Inferior parietal cortex (tissue), 1 donor: ENCODE measurements at regions not wholly inside any gene's neighbourhood (a gene's known extent, or its start where the extent isn't known, plus 50 kb on each side); places are given as distances from the start of the nearest gene placed in this dataset.

Source experiments
- DNase-seq: peaks from one replicate; pipeline ENCODE4 v3.0.0-alpha.2; 2016; ENCODE audit errors: extremely low spot score

DNA sequence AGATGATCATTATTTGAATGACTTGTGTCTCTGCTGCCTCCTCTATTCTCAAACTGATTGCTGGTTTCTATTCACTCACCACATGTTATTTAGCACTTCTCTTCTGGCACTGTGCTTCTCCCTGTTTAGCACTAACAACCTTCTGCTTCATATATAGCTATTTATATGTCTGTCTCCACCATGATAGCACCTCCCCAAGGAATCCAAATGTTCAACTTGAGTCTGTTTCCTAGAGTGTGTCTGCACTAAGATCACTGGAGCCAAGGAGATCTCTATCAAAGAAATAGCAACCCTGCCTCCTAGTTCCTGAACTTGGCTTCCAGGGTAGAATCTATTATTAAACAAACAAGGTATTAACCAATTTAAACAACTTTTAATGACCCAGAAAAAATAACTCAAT is 104.5 kb downstream of the CYP26A1 start:
- DNase-seq = no peak

GRCh38 chr10:93180482-93180931 is 106.8 kb downstream of the CYP26A1 start:
- no peak for DNase-seq

GRCh38 chr10:93181271-93182048 is 107.8 kb downstream of the CYP26A1 start:
- DNase-seq = no peak

GRCh38 chr10:93182049-93182327 is 108.3 kb downstream of the CYP26A1 start:
- DNase-seq = no peak

GRCh38 chr10:93182790-93183189 is 109.1 kb downstream of the CYP26A1 start:
- DNase-seq = no peak

GRCh38 chr10:93186653-93187052 is 113.0 kb downstream of the CYP26A1 start:
- DNase-seq = no peak

DNA sequence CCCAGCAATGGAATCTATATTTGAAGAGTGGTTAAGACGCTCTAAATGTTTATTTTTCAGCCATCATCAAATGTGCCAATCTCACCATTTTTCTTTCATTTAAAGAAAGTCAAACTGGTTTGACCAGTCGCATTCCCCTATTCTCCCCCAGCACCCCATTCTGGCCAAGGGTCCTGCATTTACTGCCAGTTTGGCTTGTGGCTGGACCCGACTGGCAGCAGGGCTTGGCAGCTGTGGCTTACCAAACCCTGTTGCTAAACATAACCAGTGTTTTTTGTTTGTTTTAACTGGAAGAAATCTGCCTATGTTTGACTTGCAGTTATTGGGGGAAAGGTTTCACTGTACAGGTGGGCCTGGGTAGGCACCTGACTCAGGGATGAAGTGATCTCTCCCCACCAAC is 116.3 kb downstream of the CYP26A1 start:
- DNase-seq = no peak

DNA sequence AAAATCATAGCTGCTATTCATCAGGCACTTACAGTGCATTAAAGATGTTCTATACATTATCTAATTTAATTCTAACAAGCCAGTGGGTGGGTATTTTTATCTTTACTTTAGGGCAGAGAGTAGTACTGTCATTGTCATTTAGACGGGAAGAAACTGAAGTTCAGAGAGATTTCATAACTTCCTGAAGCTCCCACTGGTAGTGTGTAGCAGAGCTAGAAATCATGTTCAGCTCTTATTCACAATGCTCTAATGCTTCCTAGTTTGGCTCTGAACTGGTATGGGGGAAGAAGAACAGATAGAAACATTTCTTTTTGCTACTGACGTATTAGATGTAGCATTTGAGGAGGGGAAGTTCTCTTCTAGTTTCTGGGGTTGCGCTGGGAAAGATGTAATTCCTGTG is 116.7 kb downstream of the CYP26A1 start:
- no peak for DNase-seq

DNA sequence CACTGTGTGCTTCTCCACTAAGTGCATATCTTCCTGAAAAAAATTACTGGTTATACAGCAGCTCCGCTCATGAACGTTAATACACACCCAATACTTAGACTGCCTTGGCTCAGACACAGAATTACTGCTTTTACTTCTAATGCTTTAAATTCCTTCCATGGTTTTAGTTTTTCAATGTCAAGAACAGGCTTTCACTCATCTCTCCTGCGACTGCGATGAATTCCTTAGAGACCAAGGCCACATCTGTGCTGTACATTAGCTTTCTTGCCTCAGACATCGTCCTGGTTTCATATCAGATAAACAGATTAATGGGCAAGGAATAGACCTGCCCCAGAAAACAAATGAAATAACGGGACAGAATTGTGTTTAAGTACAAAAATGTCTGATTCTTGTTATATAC is 120.2 kb downstream of the CYP26A1 start:
- DNase-seq = no peak

DNA sequence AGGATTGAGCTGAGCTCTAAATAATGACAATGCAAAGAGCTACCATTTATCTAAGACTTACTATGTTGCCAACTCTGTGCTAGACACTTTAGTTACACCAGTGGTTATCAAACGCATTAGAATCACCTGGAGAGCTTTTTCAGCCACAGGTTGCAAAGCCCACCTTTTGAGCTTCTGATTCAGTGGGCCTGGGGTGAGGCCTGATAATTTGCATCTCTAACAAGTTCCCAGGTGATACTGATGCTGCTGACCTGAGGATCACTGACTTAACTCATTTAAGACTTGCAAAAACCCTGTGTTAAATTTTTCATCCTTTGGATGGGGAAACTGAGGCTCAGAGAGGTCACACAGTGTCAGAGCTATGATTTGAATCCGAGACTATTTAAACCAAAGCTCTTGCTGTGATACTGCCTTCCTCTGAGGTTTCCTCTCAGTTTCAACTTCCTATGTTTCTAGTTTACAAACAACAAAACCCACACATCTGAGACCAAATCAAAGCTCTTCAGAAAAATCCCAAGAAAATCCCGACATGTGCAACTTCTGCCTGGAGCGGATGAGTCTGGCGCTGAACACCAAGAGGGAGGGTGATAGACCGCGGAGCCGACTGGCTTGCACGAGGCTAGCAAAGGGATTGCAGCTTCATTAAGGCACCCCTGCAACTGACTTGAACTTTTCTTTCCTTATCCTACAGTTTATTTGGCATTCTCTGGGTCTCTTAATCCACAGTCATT is 124.9 kb downstream of the CYP26A1 start:
- no peak for DNase-seq

- DNase-seq = no peak
Observed at GRCh38 chr10:93199191-93199751, 125.6 kb downstream of the CYP26A1 start.

GRCh38 chr10:93204494-93205485 is 131.1 kb downstream of the CYP26A1 start:
- DNase-seq = no peak

DNA sequence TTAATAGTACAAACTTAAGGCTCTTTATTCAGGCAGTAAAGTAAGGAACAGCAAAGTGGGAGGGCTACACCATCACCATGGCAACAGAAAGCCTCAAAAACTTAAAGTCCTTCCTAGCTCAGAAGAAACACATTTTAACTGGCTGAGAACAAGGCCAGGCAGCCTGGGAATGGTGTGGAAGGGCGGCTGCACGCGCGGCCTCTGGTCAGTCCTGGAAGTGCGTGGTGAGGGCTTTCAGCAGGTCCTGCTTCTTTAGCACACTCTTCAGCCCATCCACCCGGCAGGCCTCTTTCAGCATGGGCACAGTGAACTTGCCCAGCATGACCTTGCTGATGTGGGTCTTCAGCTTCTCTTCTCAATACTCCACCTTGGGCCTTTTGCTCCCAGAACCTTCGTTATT is 133.0 kb downstream of the CYP26A1 start:
- no peak for DNase-seq

DNA sequence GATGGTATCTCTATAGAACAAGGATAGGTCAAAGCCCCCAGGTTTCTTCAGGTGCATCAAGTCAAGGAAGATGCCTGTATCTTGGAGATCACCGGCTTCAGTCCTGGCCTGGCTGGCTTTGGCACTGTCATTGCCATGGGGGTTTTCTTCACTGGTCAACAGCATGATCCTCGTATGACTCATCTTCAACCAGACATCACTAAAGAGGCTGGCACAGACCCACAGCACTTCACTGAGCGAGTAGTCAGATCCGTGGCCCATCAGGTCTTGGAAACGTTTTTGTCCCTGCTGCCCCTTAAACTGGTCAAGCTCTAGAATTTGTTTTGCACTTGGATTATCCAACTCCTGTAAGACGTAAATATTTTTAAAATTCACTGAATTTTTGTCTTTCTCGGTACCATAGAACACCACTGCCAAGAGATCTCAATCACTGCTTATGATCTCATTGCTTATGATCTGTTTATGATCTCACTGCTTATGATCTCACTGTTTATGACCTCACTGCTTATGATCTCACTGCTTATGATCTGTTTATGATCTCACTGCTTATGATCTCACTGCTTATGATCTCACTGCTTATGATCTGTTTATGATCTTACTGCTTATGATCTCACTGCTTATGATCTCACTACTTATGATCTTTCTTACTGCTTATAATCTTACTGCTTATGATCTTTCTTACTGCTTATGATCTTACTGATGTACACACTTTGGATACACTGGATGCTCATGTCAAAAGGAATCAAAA is 135.2 kb downstream of the CYP26A1 start:
- no peak for DNase-seq

DNA sequence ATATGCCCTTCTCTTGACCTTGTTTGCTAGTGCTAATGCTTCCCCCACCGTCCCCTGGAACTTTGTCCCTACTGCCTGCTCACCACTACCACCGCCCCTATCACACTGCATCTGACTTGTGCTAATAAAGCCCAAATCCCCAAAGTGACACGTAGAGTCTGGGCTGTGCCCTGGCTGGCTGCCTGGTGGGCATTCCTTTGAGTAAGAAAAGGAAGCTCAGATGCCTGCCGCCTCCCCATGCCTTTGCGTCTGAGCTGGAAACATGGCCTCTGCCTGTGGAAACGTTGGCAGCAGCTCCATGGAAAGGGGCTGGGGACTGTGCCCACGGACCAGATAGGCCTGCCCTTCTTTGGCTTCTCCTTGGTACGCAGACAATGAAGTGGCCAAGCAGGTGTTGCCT is 138.3 kb downstream of the CYP26A1 start:
- DNase-seq = no peak

DNA sequence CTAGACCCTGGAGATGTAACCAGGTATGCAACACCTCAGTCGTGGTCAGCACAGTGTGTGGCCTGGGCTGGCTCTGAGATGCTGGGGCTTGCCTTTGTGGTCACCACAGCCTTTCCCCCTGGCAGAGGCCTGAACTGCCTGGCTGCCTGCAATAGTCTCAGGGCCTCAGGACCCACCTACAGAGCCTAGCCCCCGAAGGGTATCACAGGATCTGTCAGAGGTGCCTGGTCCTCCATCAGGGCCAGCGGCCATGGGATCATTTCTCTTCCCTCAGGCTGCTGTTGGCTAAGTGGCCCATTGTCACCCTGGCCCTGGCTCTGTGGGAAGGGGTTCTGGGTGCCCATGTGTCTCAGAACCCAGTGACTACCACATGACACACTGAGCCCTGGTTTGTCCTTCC is 141.6 kb downstream of the CYP26A1 start:
- no peak for DNase-seq

DNA sequence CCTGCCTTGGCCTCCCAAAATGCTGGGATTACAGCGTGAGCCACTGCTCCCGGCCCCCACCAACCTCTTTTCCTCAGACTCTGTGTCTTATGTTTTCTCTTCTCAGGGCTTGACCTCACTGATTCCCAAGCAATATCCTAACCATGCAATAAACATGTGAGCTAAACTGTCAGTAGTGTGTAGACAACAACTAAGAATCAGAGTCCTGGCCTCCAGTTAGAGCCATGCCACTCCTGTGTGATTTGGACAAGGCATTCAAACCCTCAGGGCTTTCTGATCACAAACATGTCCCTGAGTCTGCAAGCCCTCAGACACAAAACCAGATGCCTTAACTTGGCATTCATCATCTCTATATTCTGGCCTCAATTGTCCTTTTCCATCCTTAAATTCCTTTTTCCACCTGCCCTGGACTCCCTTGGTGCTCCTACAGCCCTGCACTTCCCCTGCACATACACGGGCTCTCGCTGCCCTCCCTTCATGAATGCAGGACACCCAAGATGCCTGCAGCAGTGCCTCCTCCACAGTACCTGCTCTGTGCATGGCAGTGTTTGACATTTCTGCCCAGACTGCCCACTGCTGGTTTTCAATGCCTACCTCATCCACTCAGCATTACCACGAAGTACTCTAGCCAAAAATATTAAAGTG is 142.8 kb downstream of the CYP26A1 start:
- DNase-seq = no peak

GRCh38 chr10:93218386-93218785 is 144.7 kb downstream of the CYP26A1 start:
- no peak for DNase-seq

DNA sequence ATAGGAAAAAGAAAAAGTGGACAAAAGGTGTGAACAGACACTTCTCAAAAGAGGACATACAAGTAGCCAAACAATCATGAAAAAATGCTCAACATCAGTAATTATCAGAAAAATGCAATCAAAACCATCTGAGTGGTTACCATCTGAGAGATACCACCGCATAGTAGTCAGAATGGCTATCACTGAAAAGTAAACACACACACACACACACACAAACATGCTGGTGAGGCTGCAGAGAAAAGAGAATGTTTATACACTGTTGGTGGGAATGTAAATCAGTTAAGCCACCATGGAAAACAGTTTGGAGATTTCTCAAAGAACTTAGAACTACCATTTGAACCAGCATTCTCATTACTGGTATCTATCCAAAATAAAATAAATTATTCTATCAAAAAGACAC is 145.7 kb downstream of the CYP26A1 start:
- DNase-seq = no peak

- DNase-seq = no peak
Observed at GRCh38 chr10:93220296-93221170, 146.8 kb downstream of the CYP26A1 start.
